SK-N-SH treated with all-trans-retinoic acid at 6 μM for 48 hours (cell line): ENCODE measurements at regions not wholly inside any gene's neighbourhood (a gene's known extent, or its start where the extent isn't known, plus 50 kb on each side); places are given as distances from the start of the nearest gene placed in this dataset.

Experiments used
- ARNTL ChIP-seq: fragments of 450-650 bp; formaldehyde crosslinking; IDR thresholded peaks from 2 replicates; pipeline ENCODE4 v1.5.0; 2020; ENCODE audit warnings: low read depth, mild to moderate bottlenecking, moderate library complexity, borderline replicate concordance
- PATZ1 ChIP-seq: fragments of 250-450 bp; sonication (Bioruptor Pico); IDR thresholded peaks from 2 replicates; pipeline ENCODE4 v1.8.0; 2020; ENCODE audit warnings: mild to moderate bottlenecking, moderate library complexity, borderline replicate concordance
- RARB ChIP-seq: fragments of 250-450 bp; sonication (Bioruptor Pico); IDR thresholded peaks from 2 replicates; pipeline ENCODE4 v1.8.0; 2021; ENCODE audit warnings: mild to moderate bottlenecking, moderate library complexity
- ZFP3 ChIP-seq: fragments of 250-450 bp; sonication (Bioruptor Pico); IDR thresholded peaks from 2 replicates; pipeline ENCODE4 v1.5.0; 2020; ENCODE audit warnings: mild to moderate bottlenecking, moderate library complexity

- TF ChIP-seq RARB (CRISPR knock-in tag) (no peak), ARNTL (CRISPR knock-in tag) (no peak), ZFP3 (CRISPR knock-in tag) (no peak), PATZ1 (no peak)
These were observed 96.2 kb upstream of the ACP3 start for GRCh38 chr3:132220986-132221385.
